Suprapubic skin (tissue), 4 donors: ENCODE measurements at regions not wholly inside any gene's neighbourhood (a gene's known extent, or its start where the extent isn't known, plus 50 kb on each side); places are given as distances from the start of the nearest gene placed in this dataset.

Experiments
- DNase-seq, 2 donors: peaks; one replicate each; pipeline ENCODE4 v3.0.0-alpha.2; 2019; ENCODE audit warnings: low spot score in 2 of 2
- H3K27ac ChIP-seq: fragments of 200-600 bp; sonication (generic); one replicate; pipeline ENCODE4 v1.5.1; 2019
- H3K27me3 ChIP-seq: fragments of 200-600 bp; sonication (generic); one replicate; pipeline ENCODE4 v1.5.1; 2019
- H3K36me3 ChIP-seq: fragments of 200-600 bp; sonication (generic); one replicate; pipeline ENCODE4 v1.5.1; 2019
- H3K4me1 ChIP-seq: fragments of 200-600 bp; sonication (generic); one replicate; pipeline ENCODE4 v1.5.1; 2019
- H3K4me3 ChIP-seq: fragments of 200-600 bp; sonication (generic); one replicate; pipeline ENCODE4 v1.5.1; 2019; ENCODE audit warnings: mild to moderate bottlenecking
- H3K9me3 ChIP-seq: fragments of 200-600 bp; sonication (generic); one replicate; pipeline ENCODE4 v1.5.1; 2019
- CTCF ChIP-seq, 2 donors: fragments of 200-600 bp in 1 of 2; fragments of 450-650 bp in 1 of 2; sonication (generic) in 1 of 2; IDR thresholded peaks; one replicate each; pipeline ENCODE4 v1.5.1; 2016 to 2019; ENCODE audit warnings: antibody characterized with exemption in 2 of 2, mild to moderate bottlenecking in 1 of 2, moderate library complexity in 1 of 2
- EP300 ChIP-seq: sonication (generic); formaldehyde crosslinking; IDR thresholded peaks from one replicate; pipeline ENCODE4 v1.6.1; 2017; ENCODE audit warnings: antibody characterized with exemption
- POLR2A ChIP-seq, 2 donors: fragments of 450-650 bp; IDR thresholded peaks; one replicate each; pipeline ENCODE4 v1.6.1; 2017; ENCODE audit warnings: antibody characterized with exemption in 2 of 2, mild to moderate bottlenecking in 2 of 2, moderate library complexity in 2 of 2
- POLR2AphosphoS5 ChIP-seq, 3 donors: sonication (generic); formaldehyde crosslinking; IDR thresholded peaks; one replicate each; pipeline ENCODE4 v1.6.1; 2017; ENCODE audit warnings: antibody characterized with exemption in 3 of 3
- WGBS: methylation state at CpG from one replicate; pipeline ENCODE4 v1.1.5; 2018; 5-methylcytosine and 5-hydroxymethylcytosine counted together

- no peak for DNase-seq
- Histone ChIP-seq H3K27me3 (no peaks in the 10 kb centered on the region), H3K4me1 (peaks cover 4% of the 10 kb centered on the region), H3K27ac (no peak overlapping the region), H3K36me3 (no peaks in the 10 kb centered on the region), H3K9me3 (no peaks in the 10 kb centered on the region), H3K4me3 (no peak overlapping the region)
- 79% methylated on average over 5 of the region's 5 CpGs for WGBS
- no peak for TF ChIP-seq POLR2AphosphoS5 (IDR thresholded peaks at IDR 0.05)
- no peak for TF ChIP-seq CTCF (IDR thresholded peaks at IDR 0.05)
- no peak for TF ChIP-seq POLR2A (IDR thresholded peaks at IDR 0.05)
- no peak for TF ChIP-seq EP300
These were observed 152.4 kb upstream of the FAR2 start for GRCh38 chr12:28996688-28997087.

GRCh38 chr12:28998662-28999120 lies 150.4 kb upstream of the FAR2 start:
- TF ChIP-seq POLR2A (IDR thresholded peaks at IDR 0.05) (no peak), CTCF (IDR thresholded peaks at IDR 0.05) (peak in 1 of 2 donors; percentile 20), POLR2AphosphoS5 (IDR thresholded peaks at IDR 0.05) (no peak)
- no peak for DNase-seq
- Histone ChIP-seq H3K27me3 (no peaks in the 10 kb centered on the region), H3K36me3 (no peaks in the 10 kb centered on the region), H3K9me3 (no peaks in the 10 kb centered on the region), H3K27ac (no peak overlapping the region), H3K4me1 (peaks cover 4% of the 10 kb centered on the region), H3K4me3 (no peak overlapping the region)
- 57% methylated on average over 4 of the region's 4 CpGs for WGBS

- H3K9me3 ChIP-seq: no peaks in the 10 kb centered on the region
- H3K27ac ChIP-seq: no peak overlapping the region
- WGBS: 81% methylated on average over 6 of the region's 6 CpGs
- no peaks in the 10 kb centered on the region for H3K27me3 ChIP-seq
- no peaks in the 10 kb centered on the region for H3K4me1 ChIP-seq
- no peak overlapping the region for H3K4me3 ChIP-seq
- no peak for DNase-seq
- TF ChIP-seq EP300: no peak
- no peaks in the 10 kb centered on the region for H3K36me3 ChIP-seq
These were observed 144.8 kb upstream of the FAR2 start for GRCh38 chr12:29004066-29004935.

GRCh38 chr12:29004936-29005304 lies 144.2 kb upstream of the FAR2 start:
- Histone ChIP-seq H3K4me3 (no peak overlapping the region), H3K4me1 (no peaks in the 10 kb centered on the region), H3K36me3 (no peaks in the 10 kb centered on the region), H3K27ac (no peak overlapping the region), H3K9me3 (no peaks in the 10 kb centered on the region), H3K27me3 (no peaks in the 10 kb centered on the region)
- DNase-seq: no peak
- no peak for TF ChIP-seq EP300
- no peak for TF ChIP-seq POLR2A (IDR thresholded peaks at IDR 0.05)
- no peak for TF ChIP-seq POLR2AphosphoS5 (IDR thresholded peaks at IDR 0.05)
- TF ChIP-seq CTCF (IDR thresholded peaks at IDR 0.05): no peak
- 70% methylated on average over 2 of the region's 2 CpGs for WGBS

GRCh38 chr12:29008786-29009185 lies 140.3 kb upstream of the FAR2 start:
- Histone ChIP-seq H3K27me3 (no peaks in the 10 kb centered on the region), H3K27ac (no peak overlapping the region), H3K36me3 (no peaks in the 10 kb centered on the region), H3K9me3 (no peaks in the 10 kb centered on the region), H3K4me3 (no peak overlapping the region), H3K4me1 (no peaks in the 10 kb centered on the region)
- TF ChIP-seq POLR2AphosphoS5 (IDR thresholded peaks at IDR 0.05) (no peak), POLR2A (IDR thresholded peaks at IDR 0.05) (no peak), CTCF (IDR thresholded peaks at IDR 0.05) (no peak), EP300 (no peak)
- no peak for DNase-seq
- 93% methylated on average over 1 of the region's 1 CpG for WGBS
